Suprapubic skin (tissue), 4 donors: ENCODE measurements at regions not wholly inside any gene's neighbourhood (a gene's known extent, or its start where the extent isn't known, plus 50 kb on each side); places are given as distances from the start of the nearest gene placed in this dataset.

Source experiments
- DNase-seq, 2 donors: peaks; one replicate each; pipeline ENCODE4 v3.0.0-alpha.2; 2019; ENCODE audit warnings: low spot score in 2 of 2
- H3K27ac ChIP-seq: fragments of 200-600 bp; sonication (generic); one replicate; pipeline ENCODE4 v1.5.1; 2019
- H3K27me3 ChIP-seq: fragments of 200-600 bp; sonication (generic); one replicate; pipeline ENCODE4 v1.5.1; 2019
- H3K36me3 ChIP-seq: fragments of 200-600 bp; sonication (generic); one replicate; pipeline ENCODE4 v1.5.1; 2019
- H3K4me1 ChIP-seq: fragments of 200-600 bp; sonication (generic); one replicate; pipeline ENCODE4 v1.5.1; 2019
- H3K4me3 ChIP-seq: fragments of 200-600 bp; sonication (generic); one replicate; pipeline ENCODE4 v1.5.1; 2019; ENCODE audit warnings: mild to moderate bottlenecking
- H3K9me3 ChIP-seq: fragments of 200-600 bp; sonication (generic); one replicate; pipeline ENCODE4 v1.5.1; 2019
- EP300 ChIP-seq: sonication (generic); formaldehyde crosslinking; IDR thresholded peaks from one replicate; pipeline ENCODE4 v1.6.1; 2017; ENCODE audit warnings: antibody characterized with exemption
- POLR2A ChIP-seq, 2 donors: fragments of 450-650 bp; IDR thresholded peaks; one replicate each; pipeline ENCODE4 v1.6.1; 2017; ENCODE audit warnings: antibody characterized with exemption in 2 of 2, mild to moderate bottlenecking in 2 of 2, moderate library complexity in 2 of 2
- POLR2AphosphoS5 ChIP-seq, 3 donors: sonication (generic); formaldehyde crosslinking; IDR thresholded peaks; one replicate each; pipeline ENCODE4 v1.6.1; 2017; ENCODE audit warnings: antibody characterized with exemption in 3 of 3
- WGBS: methylation state at CpG from one replicate; pipeline ENCODE4 v1.1.5; 2018; 5-methylcytosine and 5-hydroxymethylcytosine counted together
- TF ChIP-seq, protein P1 (sequence below), 2 donors: fragments of 200-600 bp in 1 of 2; fragments of 450-650 bp in 1 of 2; sonication (generic) in 1 of 2; IDR thresholded peaks; one replicate each; pipeline ENCODE4 v1.5.1; 2016 to 2019; ENCODE audit warnings: antibody characterized with exemption in 2 of 2, mild to moderate bottlenecking in 1 of 2, moderate library complexity in 1 of 2

DNA sequence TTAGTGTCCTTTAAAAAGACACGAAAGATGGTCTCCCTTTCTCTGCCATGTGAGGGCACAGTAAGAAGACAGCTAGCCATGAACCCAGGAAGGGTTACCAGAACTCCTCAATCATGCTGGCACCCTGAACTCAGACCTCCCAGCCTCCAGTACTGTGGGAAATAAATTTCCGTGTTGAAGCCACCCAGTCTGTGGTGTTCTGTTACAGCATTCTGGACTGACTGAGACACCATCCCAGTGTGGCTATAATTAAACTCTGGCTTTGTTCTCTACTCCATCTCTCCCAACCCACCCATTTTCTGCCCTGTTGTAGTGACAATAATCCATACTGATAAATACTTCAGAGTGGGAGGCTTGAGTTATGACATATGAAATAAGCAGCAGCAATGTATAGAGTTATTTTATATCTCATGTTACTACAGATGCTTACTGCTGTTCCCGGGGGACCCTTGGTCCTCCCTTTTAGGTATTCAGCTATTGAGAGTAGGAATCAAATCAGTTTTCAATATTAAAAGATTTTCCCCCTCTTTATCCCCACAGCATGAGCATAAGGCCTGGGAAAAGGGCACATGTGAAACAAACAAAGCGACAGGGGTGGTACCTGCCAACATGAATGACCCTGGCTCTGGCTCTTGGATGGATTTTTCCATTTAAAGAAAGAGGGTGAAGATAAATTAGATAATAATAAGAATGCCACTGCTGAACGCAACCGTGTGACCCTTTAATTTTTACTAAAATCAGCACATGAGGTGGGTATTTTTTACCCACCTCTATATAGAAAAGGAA, 224.3 kb upstream of the SLC35B3 start:
- no peaks in the 10 kb centered on the region for H3K27me3 ChIP-seq
- DNase-seq = no peak
- H3K9me3 ChIP-seq = no peaks in the 10 kb centered on the region
- H3K36me3 ChIP-seq = no peaks in the 10 kb centered on the region
- WGBS = 91% methylated on average over 6 of the region's 6 CpGs
- no peak overlapping the region for H3K27ac ChIP-seq
- TF ChIP-seq POLR2A (IDR thresholded peaks at IDR 0.05) (no peak), EP300 (no peak), POLR2AphosphoS5 (IDR thresholded peaks at IDR 0.05) (no peak)
- TF ChIP-seq, protein P1, sequence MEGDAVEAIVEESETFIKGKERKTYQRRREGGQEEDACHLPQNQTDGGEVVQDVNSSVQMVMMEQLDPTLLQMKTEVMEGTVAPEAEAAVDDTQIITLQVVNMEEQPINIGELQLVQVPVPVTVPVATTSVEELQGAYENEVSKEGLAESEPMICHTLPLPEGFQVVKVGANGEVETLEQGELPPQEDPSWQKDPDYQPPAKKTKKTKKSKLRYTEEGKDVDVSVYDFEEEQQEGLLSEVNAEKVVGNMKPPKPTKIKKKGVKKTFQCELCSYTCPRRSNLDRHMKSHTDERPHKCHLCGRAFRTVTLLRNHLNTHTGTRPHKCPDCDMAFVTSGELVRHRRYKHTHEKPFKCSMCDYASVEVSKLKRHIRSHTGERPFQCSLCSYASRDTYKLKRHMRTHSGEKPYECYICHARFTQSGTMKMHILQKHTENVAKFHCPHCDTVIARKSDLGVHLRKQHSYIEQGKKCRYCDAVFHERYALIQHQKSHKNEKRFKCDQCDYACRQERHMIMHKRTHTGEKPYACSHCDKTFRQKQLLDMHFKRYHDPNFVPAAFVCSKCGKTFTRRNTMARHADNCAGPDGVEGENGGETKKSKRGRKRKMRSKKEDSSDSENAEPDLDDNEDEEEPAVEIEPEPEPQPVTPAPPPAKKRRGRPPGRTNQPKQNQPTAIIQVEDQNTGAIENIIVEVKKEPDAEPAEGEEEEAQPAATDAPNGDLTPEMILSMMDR (IDR thresholded peaks at IDR 0.05) = no peak
- H3K4me3 ChIP-seq = no peak overlapping the region
- H3K4me1 ChIP-seq = no peaks in the 10 kb centered on the region

DNA sequence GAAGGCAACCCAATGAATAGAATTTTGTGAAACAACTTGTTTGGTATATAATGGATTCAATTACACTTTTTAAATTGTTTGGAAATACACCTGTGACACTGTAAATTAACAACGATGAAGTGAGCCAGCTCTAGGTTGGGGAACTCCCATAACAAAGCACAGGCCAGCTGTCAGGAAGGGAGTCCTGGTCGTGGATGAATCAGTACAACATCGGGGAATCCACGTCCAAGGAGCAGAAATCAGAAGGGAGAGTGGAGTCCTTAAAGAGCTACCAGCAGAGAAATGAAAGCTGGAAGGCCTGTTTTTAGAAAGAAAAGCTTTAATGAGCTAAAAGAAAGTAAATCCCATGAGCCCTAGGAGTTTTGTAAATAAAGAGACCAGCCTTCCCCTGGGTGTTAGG, 223.1 kb upstream of the SLC35B3 start:
- Histone ChIP-seq H3K36me3 (no peaks in the 10 kb centered on the region), H3K9me3 (no peaks in the 10 kb centered on the region), H3K4me1 (no peaks in the 10 kb centered on the region), H3K27ac (no peak overlapping the region), H3K4me3 (no peak overlapping the region), H3K27me3 (no peaks in the 10 kb centered on the region)
- WGBS = 18% methylated on average over 4 of the region's 4 CpGs
- TF ChIP-seq POLR2AphosphoS5 (IDR thresholded peaks at IDR 0.05) = no peak
- DNase-seq = no peak

DNA sequence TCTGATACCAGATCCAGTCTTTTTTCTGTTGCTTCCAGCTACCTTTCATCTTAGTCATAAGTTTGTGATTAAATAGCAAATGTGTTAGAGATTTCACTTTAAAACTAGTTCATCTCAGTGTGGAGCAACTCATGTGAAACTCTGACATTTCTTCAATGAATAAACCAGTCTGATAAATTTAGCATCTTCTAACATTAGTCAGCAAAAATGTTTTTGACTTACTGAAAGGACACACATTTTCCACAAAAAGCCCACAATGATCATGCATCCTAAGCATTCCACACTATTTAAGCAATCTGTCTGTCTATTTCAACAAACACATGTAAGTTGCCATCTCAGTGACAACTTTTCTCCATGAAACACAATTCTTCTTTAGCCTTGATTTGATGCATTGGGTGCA, 222.2 kb upstream of the SLC35B3 start:
- DNase-seq = no peak
- TF ChIP-seq, protein P1 (IDR thresholded peaks at IDR 0.05) = no peak
- no peak for TF ChIP-seq EP300
- TF ChIP-seq POLR2A (IDR thresholded peaks at IDR 0.05) = no peak
- no peak for TF ChIP-seq POLR2AphosphoS5 (IDR thresholded peaks at IDR 0.05)
- no peaks in the 10 kb centered on the region for H3K9me3 ChIP-seq
- H3K4me1 ChIP-seq = no peaks in the 10 kb centered on the region
- H3K27me3 ChIP-seq = no peaks in the 10 kb centered on the region
- no peak overlapping the region for H3K27ac ChIP-seq
- no peak overlapping the region for H3K4me3 ChIP-seq
- no peaks in the 10 kb centered on the region for H3K36me3 ChIP-seq

DNA sequence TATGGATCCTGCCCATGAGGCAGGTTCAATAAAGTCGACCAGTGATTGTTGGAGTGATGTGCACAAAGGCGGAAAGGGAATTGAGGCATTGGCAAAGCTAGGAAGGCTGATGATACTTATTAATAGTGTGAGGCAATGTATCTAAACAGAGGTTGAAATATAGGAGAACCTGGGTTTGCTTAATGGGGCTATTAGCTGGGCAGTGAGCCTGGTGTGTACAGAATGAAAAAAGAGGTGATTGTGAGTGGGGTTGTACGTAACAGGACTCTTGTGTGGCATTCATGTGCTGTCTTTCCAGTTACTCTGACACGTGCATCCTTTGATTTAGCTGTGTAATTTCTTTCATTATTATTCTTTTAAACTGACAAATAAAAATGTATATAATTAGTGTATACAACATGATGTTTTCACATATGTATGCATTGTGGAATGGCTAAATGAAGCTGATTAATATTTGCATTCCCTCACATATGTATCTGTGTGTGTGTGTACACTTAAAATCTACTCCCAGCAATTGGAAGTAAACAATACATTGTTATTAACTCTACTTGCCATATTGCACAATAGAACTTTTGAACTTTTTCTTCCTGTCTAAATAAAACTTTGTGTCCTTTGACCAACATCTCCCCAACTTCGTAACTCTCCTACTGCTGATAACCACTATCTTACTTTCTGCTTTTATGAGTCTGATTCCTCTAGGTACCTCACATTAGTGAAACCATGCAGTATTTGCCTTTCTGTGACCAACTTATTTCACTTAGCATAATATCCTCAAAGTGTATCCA, 220.5 kb upstream of the SLC35B3 start:
- no peaks in the 10 kb centered on the region for H3K4me1 ChIP-seq
- 87% methylated on average over 5 of the region's 5 CpGs for WGBS
- no peak for DNase-seq
- H3K27ac ChIP-seq = no peak overlapping the region
- H3K27me3 ChIP-seq = no peaks in the 10 kb centered on the region
- no peak overlapping the region for H3K4me3 ChIP-seq
- TF ChIP-seq, protein P1 (IDR thresholded peaks at IDR 0.05) = no peak
- TF ChIP-seq POLR2AphosphoS5 (IDR thresholded peaks at IDR 0.05) (no peak), EP300 (no peak), POLR2A (IDR thresholded peaks at IDR 0.05) (no peak)
- H3K9me3 ChIP-seq = no peaks in the 10 kb centered on the region
- H3K36me3 ChIP-seq = no peaks in the 10 kb centered on the region

DNA sequence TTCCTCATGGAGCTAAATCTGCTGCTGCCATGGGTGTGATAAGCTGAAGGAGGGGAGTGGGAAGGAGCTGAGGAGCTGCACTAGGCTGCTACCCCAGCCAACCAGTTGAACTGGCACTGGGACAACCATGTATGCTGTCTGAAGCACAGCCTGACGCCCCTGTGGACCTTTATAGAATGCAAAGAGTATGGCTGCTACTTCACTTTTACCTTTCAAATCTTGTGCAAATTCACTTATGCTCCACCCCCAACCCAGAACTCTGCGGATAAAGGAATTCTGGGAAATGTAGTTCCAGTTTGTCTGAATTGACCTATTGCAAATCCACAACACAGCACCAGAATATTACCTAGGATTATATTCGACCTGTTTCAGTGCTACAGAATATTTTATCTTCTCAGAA, 217.4 kb upstream of the SLC35B3 start:
- Histone ChIP-seq H3K4me3 (no peak overlapping the region), H3K9me3 (peaks cover 4% of the 10 kb centered on the region), H3K27ac (no peak overlapping the region), H3K36me3 (no peaks in the 10 kb centered on the region), H3K27me3 (no peaks in the 10 kb centered on the region), H3K4me1 (no peaks in the 10 kb centered on the region)
- no peak for TF ChIP-seq EP300
- TF ChIP-seq, protein P1 (IDR thresholded peaks at IDR 0.05) = no peak
- no peak for TF ChIP-seq POLR2AphosphoS5 (IDR thresholded peaks at IDR 0.05)
- no peak for TF ChIP-seq POLR2A (IDR thresholded peaks at IDR 0.05)
- WGBS = 80% methylated on average over 3 of the region's 3 CpGs
- no peak for DNase-seq
